IPS-NIHi7 (cell line): ENCODE measurements at regions not wholly inside any gene's neighbourhood (a gene's known extent, or its start where the extent isn't known, plus 50 kb on each side); places are given as distances from the start of the nearest gene placed in this dataset.

Source experiments
- DNase-seq: peaks from one replicate; pipeline ENCODE4 v3.0.0; 2012; ENCODE audit warnings: mixed read lengths; ENCODE audit errors: extremely low spot score

- no peak for DNase-seq
These were observed 101.1 kb upstream of the MYO16 start for GRCh38 chr13:108528303-108528702.

GRCh38 chr13:108533842-108534241 lies 95.6 kb upstream of the MYO16 start:
- no peak for DNase-seq

- DNase-seq = no peak
These were observed 94.7 kb upstream of the MYO16 start for GRCh38 chr13:108534728-108535127.

DNA sequence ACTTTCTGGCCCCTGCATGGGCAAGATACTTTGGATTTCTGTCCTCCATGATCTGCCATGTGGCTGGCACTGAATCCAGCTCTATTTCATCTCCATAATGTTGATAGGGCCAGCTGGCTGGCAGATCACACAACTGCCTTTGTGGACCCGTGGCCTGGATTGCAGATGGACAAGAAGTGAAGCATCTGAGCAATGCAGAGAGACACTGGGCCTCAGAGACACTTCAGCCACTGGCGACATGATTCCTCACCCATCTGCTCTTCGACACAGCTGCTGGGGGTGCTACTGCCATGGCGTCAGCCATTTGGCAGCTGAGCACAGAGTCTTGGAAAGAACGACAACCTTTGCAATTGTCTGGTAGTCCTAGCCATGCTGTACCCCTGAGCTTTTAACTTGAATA lies 79.5 kb upstream of the MYO16 start:
- no peak for DNase-seq

- DNase-seq = no peak
These were observed 77.7 kb upstream of the MYO16 start for GRCh38 chr13:108551674-108552073.

DNA sequence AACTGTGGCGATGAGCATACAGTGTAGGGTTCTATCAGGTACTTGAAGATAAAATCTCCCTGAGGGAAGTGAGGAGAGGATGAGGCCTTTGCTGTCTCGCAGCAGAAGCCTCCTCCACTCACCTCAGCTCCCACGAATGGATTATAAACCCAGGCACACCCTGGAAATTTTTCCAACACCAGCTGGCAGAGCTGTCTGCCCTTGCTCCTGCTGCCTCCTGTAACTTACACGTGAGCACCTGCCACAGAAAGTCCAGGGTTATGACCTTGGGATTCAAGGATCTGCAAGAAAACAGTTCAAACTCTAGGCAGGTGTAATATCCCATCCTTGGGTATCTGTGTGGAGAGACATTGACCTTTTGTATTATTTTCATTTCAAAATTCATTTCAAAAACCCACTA lies 70.9 kb upstream of the MYO16 start:
- DNase-seq = no peak

GRCh38 chr13:108560093-108560492 lies 69.3 kb upstream of the MYO16 start:
- no peak for DNase-seq

DNA sequence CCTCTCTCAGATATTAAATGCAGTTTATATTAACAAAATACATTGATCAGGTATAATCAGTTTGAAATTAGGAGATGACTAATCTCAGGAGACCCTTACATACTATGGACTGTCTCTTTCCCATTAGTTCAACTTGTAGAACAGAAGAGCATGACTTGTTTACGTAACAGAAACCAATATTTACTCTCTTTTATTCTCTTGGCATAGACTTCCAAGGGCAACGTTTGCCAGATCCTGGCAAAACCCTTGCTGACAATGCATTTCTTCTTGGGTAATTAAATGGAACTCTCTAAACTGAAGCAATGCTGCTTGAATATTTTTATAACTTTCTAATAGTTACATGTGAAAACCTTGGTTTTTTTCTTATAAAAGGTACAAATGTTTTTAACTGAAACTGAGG lies 68.3 kb upstream of the MYO16 start:
- DNase-seq = no peak

DNA sequence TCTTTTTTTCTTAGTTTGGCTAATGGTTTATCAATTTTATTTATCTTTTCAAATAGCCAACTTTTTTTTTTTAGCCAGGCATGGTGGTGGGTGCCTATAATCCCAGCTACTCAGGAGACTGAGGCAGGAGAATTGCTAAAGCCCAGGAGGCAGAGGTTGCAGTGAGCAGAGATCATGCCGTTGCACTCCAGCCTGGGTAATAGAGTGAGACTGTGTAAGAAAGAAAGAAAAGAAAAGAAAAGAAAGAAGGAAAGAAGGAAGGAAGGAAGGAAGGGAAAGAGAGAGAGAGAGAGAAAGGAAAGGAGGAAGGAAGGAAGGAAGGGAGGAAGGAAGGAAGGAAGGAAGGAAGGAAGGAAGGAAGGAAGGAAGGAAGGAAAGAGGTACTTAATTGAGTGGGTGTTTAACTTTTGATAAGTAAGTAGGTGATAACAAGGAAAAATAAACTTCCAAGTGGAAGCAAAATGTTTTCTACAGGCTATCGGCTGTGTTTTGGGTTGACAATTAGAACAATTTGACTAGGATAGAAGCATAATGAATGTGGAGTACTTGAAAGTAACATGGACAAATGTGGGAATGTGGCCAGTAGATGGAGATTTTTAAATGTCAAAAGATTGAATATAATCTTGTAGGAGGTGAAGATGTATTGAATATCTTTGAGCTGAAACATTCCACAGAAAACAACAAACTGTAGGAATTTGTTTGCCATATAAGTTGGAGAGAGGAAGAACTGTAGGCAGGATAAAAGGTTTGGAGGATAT lies 62.8 kb upstream of the MYO16 start:
- DNase-seq = no peak

GRCh38 chr13:108572782-108573211 lies 56.6 kb upstream of the MYO16 start:
- no peak for DNase-seq

DNA sequence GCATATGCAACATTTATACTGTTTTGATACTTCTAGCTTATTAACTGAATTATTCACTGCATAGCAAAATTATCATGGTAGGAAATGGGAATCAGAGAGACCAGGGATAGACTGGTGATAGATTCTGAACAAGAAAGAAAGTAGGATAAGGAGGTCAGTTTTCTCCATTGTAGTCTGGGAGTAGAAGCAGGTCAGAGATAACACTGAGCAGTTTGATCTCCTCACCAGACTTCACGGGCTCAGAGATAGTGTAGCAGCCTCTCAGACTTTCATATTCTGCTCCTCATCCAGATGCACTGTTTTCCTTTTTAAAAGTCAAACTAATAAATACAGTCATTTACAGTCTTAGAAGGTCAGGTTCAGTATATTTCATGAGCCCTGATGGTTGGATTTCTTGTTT lies 56.0 kb upstream of the MYO16 start:
- no peak for DNase-seq

GRCh38 chr13:108574856-108575255 lies 54.6 kb upstream of the MYO16 start:
- no peak for DNase-seq

- DNase-seq = no peak
These were observed 54.0 kb upstream of the MYO16 start for GRCh38 chr13:108575430-108575829.
